ENCODE measurements at regions not wholly inside any gene's neighbourhood (a gene's known extent, or its start where the extent isn't known, plus 50 kb on each side); places are given as distances from the start of the nearest gene placed in this dataset.

DNA sequence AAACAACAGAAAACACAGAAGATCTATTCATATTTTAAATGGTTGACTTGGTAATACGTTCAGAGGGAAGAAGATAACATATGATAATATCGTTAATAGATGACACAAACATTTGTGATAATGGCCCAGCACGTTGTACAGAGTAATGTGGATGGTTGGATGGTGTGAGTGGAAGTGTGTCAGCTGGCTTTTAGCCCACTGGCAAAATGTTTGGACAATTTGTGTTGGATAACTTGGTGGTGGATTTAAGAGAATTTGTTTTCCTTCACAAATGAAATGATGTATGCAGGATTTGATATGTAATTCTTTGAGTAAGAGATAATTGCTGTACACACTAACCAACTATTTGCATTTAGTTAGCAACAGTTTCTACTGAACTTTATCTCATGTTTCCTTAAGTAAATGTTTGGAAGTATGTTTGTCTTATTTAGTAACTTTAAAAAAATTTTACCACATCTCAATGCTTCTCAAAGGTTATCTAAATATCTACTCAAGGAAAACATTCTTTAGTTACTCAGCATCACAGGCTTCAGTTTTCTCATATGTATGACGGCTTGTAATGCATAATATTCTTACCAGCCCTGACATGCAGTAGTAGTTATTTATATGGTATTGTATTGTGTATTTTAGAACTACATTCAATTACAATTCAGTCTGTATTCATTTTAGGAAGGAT lies 328.5 kb upstream of the GOLIM4 start (continued):
- TF ChIP-seq EZH2phosphoT487 (IDR thresholded peaks at IDR 0.05; ENCODE audit: unreplicated experiment): no peak
- TF ChIP-seq, protein P1, sequence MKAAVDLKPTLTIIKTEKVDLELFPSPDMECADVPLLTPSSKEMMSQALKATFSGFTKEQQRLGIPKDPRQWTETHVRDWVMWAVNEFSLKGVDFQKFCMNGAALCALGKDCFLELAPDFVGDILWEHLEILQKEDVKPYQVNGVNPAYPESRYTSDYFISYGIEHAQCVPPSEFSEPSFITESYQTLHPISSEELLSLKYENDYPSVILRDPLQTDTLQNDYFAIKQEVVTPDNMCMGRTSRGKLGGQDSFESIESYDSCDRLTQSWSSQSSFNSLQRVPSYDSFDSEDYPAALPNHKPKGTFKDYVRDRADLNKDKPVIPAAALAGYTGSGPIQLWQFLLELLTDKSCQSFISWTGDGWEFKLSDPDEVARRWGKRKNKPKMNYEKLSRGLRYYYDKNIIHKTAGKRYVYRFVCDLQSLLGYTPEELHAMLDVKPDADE (IDR thresholded peaks at IDR 0.05): no peak

DNA sequence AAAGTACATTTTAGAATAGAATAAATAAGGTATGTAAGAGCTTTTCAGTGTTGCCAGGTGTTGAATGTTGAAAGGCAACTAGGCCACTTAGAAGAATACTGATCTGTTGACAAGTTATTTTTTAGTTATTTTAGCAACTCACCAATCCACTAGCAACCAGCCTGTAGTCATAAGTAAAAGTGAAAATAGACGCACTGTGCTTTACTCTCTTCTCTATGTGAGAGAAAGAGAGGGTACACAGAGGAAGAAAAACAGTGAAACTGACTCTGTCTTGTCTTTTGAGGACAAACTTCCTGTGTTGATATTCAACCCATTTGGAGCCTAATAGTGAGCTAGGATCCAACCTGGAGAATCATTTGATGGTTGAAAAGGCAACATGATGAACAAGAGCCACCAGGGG lies 327.1 kb upstream of the GOLIM4 start:
- H3K79me2 ChIP-seq (replicated peaks; ENCODE audit: insufficient read depth): no peaks in the 10 kb centered on the region
- no peaks in the 10 kb centered on the region for H3K9me2 ChIP-seq (ENCODE audit: insufficient read depth)
- no peaks in the 10 kb centered on the region for H4K20me1 ChIP-seq (replicated peaks; ENCODE audit: insufficient read depth)
- ATAC-seq: no peak
- Mint-ChIP-seq H3K4me1 (peaks cover 15% of the 10 kb centered on the region), H3K27me3 (ENCODE audit: insufficient read depth, low read depth, poor library complexity) (peaks cover 2% of the 10 kb centered on the region), H3K27ac (no peak overlapping the region), H3K36me3 (ENCODE audit: low read depth) (no peaks in the 10 kb centered on the region), H3K9me3 (no peaks in the 10 kb centered on the region), H3K4me3 (no peak overlapping the region)
- peaks cover 14% of the 10 kb centered on the region for H3K4me1 ChIP-seq (ENCODE audit: insufficient read depth)
- no peak overlapping the region for H3K4me2 ChIP-seq
- H3K36me3 ChIP-seq (ENCODE audit: insufficient read depth): no peaks in the 10 kb centered on the region
- H3K27me3 ChIP-seq (ENCODE audit: insufficient read depth): no peaks in the 10 kb centered on the region
- no peak overlapping the region for H2AFZ ChIP-seq
- H3K4me3 ChIP-seq: no peak overlapping the region
- H3K27ac ChIP-seq (ENCODE audit: low read depth): no peak overlapping the region
- H3F3A ChIP-seq (replicated peaks; ENCODE audit: low read depth): no peaks in the 10 kb centered on the region
- TF ChIP-seq, protein P2, sequence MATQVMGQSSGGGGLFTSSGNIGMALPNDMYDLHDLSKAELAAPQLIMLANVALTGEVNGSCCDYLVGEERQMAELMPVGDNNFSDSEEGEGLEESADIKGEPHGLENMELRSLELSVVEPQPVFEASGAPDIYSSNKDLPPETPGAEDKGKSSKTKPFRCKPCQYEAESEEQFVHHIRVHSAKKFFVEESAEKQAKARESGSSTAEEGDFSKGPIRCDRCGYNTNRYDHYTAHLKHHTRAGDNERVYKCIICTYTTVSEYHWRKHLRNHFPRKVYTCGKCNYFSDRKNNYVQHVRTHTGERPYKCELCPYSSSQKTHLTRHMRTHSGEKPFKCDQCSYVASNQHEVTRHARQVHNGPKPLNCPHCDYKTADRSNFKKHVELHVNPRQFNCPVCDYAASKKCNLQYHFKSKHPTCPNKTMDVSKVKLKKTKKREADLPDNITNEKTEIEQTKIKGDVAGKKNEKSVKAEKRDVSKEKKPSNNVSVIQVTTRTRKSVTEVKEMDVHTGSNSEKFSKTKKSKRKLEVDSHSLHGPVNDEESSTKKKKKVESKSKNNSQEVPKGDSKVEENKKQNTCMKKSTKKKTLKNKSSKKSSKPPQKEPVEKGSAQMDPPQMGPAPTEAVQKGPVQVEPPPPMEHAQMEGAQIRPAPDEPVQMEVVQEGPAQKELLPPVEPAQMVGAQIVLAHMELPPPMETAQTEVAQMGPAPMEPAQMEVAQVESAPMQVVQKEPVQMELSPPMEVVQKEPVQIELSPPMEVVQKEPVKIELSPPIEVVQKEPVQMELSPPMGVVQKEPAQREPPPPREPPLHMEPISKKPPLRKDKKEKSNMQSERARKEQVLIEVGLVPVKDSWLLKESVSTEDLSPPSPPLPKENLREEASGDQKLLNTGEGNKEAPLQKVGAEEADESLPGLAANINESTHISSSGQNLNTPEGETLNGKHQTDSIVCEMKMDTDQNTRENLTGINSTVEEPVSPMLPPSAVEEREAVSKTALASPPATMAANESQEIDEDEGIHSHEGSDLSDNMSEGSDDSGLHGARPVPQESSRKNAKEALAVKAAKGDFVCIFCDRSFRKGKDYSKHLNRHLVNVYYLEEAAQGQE (IDR thresholded peaks at IDR 0.05; ENCODE audit: unreplicated experiment): no peak
- TF ChIP-seq, protein P3, sequence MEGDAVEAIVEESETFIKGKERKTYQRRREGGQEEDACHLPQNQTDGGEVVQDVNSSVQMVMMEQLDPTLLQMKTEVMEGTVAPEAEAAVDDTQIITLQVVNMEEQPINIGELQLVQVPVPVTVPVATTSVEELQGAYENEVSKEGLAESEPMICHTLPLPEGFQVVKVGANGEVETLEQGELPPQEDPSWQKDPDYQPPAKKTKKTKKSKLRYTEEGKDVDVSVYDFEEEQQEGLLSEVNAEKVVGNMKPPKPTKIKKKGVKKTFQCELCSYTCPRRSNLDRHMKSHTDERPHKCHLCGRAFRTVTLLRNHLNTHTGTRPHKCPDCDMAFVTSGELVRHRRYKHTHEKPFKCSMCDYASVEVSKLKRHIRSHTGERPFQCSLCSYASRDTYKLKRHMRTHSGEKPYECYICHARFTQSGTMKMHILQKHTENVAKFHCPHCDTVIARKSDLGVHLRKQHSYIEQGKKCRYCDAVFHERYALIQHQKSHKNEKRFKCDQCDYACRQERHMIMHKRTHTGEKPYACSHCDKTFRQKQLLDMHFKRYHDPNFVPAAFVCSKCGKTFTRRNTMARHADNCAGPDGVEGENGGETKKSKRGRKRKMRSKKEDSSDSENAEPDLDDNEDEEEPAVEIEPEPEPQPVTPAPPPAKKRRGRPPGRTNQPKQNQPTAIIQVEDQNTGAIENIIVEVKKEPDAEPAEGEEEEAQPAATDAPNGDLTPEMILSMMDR (conservative IDR thresholded peaks at IDR 0.05; ENCODE audit: low read depth in 2 of 2): peak in 1 of 2 experiments; percentile 29; a peak in 1 of 4 replicates
- DNase-seq (ENCODE audit: low spot score): peak; percentile 27

DNA sequence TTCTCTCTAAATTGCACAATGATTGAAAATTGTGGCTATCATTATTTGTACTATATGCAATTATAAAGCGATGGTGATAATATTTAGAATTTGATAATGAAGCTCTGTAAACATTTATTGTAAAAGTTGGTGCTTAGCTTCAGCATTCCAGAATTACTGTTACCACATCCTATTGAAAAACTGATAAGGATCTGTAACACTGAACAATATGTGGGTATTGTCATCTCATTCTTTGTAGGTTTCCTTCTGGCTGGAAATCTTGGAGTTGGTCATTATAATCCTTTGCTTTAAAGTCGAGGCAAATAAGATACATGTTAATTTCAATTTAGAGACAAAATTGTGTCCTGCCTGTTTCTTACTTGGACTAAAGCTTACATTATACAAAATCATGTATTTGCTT lies 323.4 kb upstream of the GOLIM4 start:
- Histone ChIP-seq H2AFZ (no peak overlapping the region), H3K27me3 (ENCODE audit: insufficient read depth) (no peaks in the 10 kb centered on the region), H3K4me1 (ENCODE audit: insufficient read depth) (peaks cover 25% of the 10 kb centered on the region), H3K27ac (ENCODE audit: low read depth) (no peak overlapping the region), H3K4me2 (peak overlapping the region; percentile 31; the same call in 1 of the 2 replicates), H3K4me3 (no peak overlapping the region), H4K20me1 (replicated peaks; ENCODE audit: insufficient read depth) (no peaks in the 10 kb centered on the region), H3F3A (replicated peaks; ENCODE audit: low read depth) (no peaks in the 10 kb centered on the region), H3K9me2 (ENCODE audit: insufficient read depth) (no peaks in the 10 kb centered on the region), H3K79me2 (replicated peaks; ENCODE audit: insufficient read depth) (no peaks in the 10 kb centered on the region), H3K36me3 (ENCODE audit: insufficient read depth) (no peaks in the 10 kb centered on the region)
- ATAC-seq (no peak), DNase-seq (ENCODE audit: low spot score) (no peak)
- H3K4me1 Mint-ChIP-seq: peaks cover 29% of the 10 kb centered on the region
- no peaks in the 10 kb centered on the region for H3K36me3 Mint-ChIP-seq (ENCODE audit: low read depth)
- H3K9me3 Mint-ChIP-seq: no peaks in the 10 kb centered on the region
- H3K27me3 Mint-ChIP-seq (ENCODE audit: insufficient read depth, low read depth, poor library complexity): no peaks in the 10 kb centered on the region
- H3K4me3 Mint-ChIP-seq: no peak overlapping the region
- H3K27ac Mint-ChIP-seq: no peak overlapping the region
- TF ChIP-seq POLR2AphosphoS5 (IDR thresholded peaks at IDR 0.05; ENCODE audit: low read depth) (no peak), NANOG (IDR thresholded peaks at IDR 0.05; ENCODE audit: borderline replicate concordance) (no peak), ZNF331 (CRISPR knock-in tag; IDR thresholded peaks at IDR 0.05; ENCODE audit: low read depth) (no peak), STAT1 (IDR thresholded peaks at IDR 0.05; ENCODE audit: unreplicated experiment) (no peak), EZH2 (IDR thresholded peaks at IDR 0.05; ENCODE audit: low read depth, unreplicated experiment) (no peak), JUNB (IDR thresholded peaks at IDR 0.05; ENCODE audit: unreplicated experiment) (no peak)
- TF ChIP-seq, protein P3 (conservative IDR thresholded peaks at IDR 0.05; ENCODE audit: low read depth in 2 of 2): no peak

All from GM23338 (cell line).